ENCODE measurements at regions not wholly inside any gene's neighbourhood (a gene's known extent, or its start where the extent isn't known, plus 50 kb on each side); places are given as distances from the start of the nearest gene placed in this dataset.

GRCh38 chr12:92543840-92544239 is 158.9 kb upstream of the PLEKHG7 start (continued):
- TF ChIP-seq RCOR1 (conservative IDR thresholded peaks at IDR 0.05; ENCODE audit: low read depth, low read length) (no peak; the same call in 1 of the 2 replicates), MEF2A (IDR thresholded peaks at IDR 0.05; ENCODE audit: insufficient read depth, low read depth, low read length) (peak; percentile 34; the same call in 1 of the 2 replicates), NRF1 (conservative IDR thresholded peaks at IDR 0.05; ENCODE audit: low read depth, low read length) (no peak), MYB (IDR thresholded peaks at IDR 0.05; ENCODE audit: borderline replicate concordance, low read depth, low read length) (no peak), BACH1 (IDR thresholded peaks at IDR 0.05; ENCODE audit: borderline replicate concordance) (no peak), YBX1 (IDR thresholded peaks at IDR 0.05) (no peak), BHLHE40 (IDR thresholded peaks at IDR 0.05; ENCODE audit: borderline replicate concordance in 1 of 2, low read depth in 2 of 2, low read length in 1 of 2) (peak in 1 of 2 experiments; percentile 27; a peak in 1 of 4 replicates), IKZF1 (conservative IDR thresholded peaks at IDR 0.05) (peak; percentile 40; the same call in 1 of the 2 replicates), POLR2AphosphoS5 (IDR thresholded peaks at IDR 0.05; ENCODE audit: low read length) (0 out of 2 replicates have a peak, but pooled peaks have one; percentile 33), CREM (IDR thresholded peaks at IDR 0.05; ENCODE audit: low read depth) (peak; percentile 42), SREBF2 (IDR thresholded peaks at IDR 0.05; ENCODE audit: low read length) (no peak), HCFC1 (IDR thresholded peaks at IDR 0.05; ENCODE audit: low read length) (no peak), ETV6 (conservative IDR thresholded peaks at IDR 0.05 in 1 of 2, IDR thresholded peaks at IDR 0.05 in 1 of 2; ENCODE audit: borderline replicate concordance in 1 of 2, low read depth in 1 of 2) (peak in 1 of 2 experiments; percentile 90; a peak in 2 of 4 replicates), LARP7 (IDR thresholded peaks at IDR 0.05) (no peak), FOXM1 (IDR thresholded peaks at IDR 0.05; ENCODE audit: low read depth, low read length) (peak; percentile 72), SIN3A (IDR thresholded peaks at IDR 0.05; ENCODE audit: low read depth, low read length) (no peak), ELK1 (IDR thresholded peaks at IDR 0.05; ENCODE audit: low read depth, low read length) (peak; percentile 55; the same call in 1 of the 2 replicates), MTA2 (IDR thresholded peaks at IDR 0.05; ENCODE audit: low read depth) (no peak), IRF3 (IDR thresholded peaks at IDR 0.05) (no peak), IRF4 (IDR thresholded peaks at IDR 0.05; ENCODE audit: low read depth, low read length) (peak; percentile 45; the same call in 1 of the 2 replicates), STAT3 (IDR thresholded peaks at IDR 0.05; ENCODE audit: low read depth, low read length) (no peak), PAX5 (IDR thresholded peaks at IDR 0.05; ENCODE audit: borderline replicate concordance, low read depth, low read length) (no peak), MEF2B (IDR thresholded peaks at IDR 0.05; ENCODE audit: partially characterized antibody, poor library complexity, severe bottlenecking) (peak; percentile 19), CBFB (IDR thresholded peaks at IDR 0.05; ENCODE audit: low read depth) (no peak), NFXL1 (IDR thresholded peaks at IDR 0.05; ENCODE audit: borderline replicate concordance) (no peak), ZNF24 (IDR thresholded peaks at IDR 0.05) (no peak), SPI1 (IDR thresholded peaks at IDR 0.05; ENCODE audit: borderline replicate concordance, insufficient read depth, low read depth, low read length) (no peak), RUNX3 (IDR thresholded peaks at IDR 0.05; ENCODE audit: low read length) (peak; percentile 38; the same call in 1 of the 2 replicates)
- TF ChIP-seq, protein P1, sequence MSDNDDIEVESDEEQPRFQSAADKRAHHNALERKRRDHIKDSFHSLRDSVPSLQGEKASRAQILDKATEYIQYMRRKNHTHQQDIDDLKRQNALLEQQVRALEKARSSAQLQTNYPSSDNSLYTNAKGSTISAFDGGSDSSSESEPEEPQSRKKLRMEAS (IDR thresholded peaks at IDR 0.05; ENCODE audit: low read depth, low read length) = peak; percentile 35; the same call in 1 of the 2 replicates
- TF ChIP-seq, protein P2, sequence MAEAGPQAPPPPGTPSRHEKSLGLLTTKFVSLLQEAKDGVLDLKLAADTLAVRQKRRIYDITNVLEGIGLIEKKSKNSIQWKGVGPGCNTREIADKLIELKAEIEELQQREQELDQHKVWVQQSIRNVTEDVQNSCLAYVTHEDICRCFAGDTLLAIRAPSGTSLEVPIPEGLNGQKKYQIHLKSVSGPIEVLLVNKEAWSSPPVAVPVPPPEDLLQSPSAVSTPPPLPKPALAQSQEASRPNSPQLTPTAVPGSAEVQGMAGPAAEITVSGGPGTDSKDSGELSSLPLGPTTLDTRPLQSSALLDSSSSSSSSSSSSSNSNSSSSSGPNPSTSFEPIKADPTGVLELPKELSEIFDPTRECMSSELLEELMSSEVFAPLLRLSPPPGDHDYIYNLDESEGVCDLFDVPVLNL (IDR thresholded peaks at IDR 0.05; ENCODE audit: low read depth, low read length) = no peak

Data from GM12878 (cell line).